HL-60 (cell line): ENCODE measurements at regions not wholly inside any gene's neighbourhood (a gene's known extent, or its start where the extent isn't known, plus 50 kb on each side); places are given as distances from the start of the nearest gene placed in this dataset.

Source experiments
- CTCF ChIP-seq: IDR thresholded peaks from one replicate; pipeline ENCODE4 v1.5.1; 2011; ENCODE audit warnings: low read length, control low read depth, inconsistent platforms; ENCODE audit not compliant: insufficient read depth
- GABPA ChIP-seq: IDR thresholded peaks from 2 replicates; pipeline ENCODE4 v1.6.1; 2012; ENCODE audit warnings: low read depth
- POLR2AphosphoS5 ChIP-seq: IDR thresholded peaks from 2 replicates; pipeline ENCODE4 v1.6.1; 2012; ENCODE audit warnings: low read depth
- REST ChIP-seq: IDR thresholded peaks from 2 replicates; pipeline ENCODE4 v1.6.1; 2012; ENCODE audit warnings: low read depth; ENCODE audit not compliant: insufficient replicate concordance

- TF ChIP-seq POLR2AphosphoS5 (no peak), REST (no peak), CTCF (no peak), GABPA (no peak)
Observed at GRCh38 chr3:127358641-127359040, 70.8 kb upstream of the PRR20G start.
